ENCODE measurements at regions not wholly inside any gene's neighbourhood (a gene's known extent, or its start where the extent isn't known, plus 50 kb on each side); places are given as distances from the start of the nearest gene placed in this dataset.

- no peak for DNase-seq
- intact Hi-C loops (cut with micrococcal nuclease): no loop called here
- ATAC-seq: no peak
Observed at GRCh38 chr11:28992996-28993395, 884.8 kb downstream of the METTL15 start.

DNA sequence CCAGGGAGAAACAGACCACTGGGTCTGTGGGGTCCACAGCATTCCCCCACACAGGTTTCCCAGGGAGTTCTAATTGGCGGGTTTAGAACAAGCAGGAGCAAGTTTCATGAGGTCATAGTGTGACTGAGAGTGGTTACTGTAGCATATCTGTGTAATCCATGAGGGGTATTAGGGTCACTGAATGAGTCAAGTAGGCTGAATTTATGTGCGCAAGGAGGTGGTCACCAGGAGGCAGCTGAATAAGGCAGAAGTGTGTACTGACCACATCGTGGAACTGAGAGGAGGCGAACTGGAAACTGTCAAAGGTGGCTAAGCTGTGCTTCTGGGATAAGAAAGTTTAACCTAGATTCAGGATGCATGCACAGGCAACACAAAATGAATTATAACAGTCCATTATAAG is 876.0 kb downstream of the METTL15 start:
- intact Hi-C loops (cut with micrococcal nuclease): no loop called here
- no peak for ATAC-seq
- DNase-seq: no peak

- intact Hi-C loops (cut with micrococcal nuclease): no loop called here
- DNase-seq (no peak), ATAC-seq (no peak)
Observed at GRCh38 chr11:28983780-28984179, 875.6 kb downstream of the METTL15 start.

DNA sequence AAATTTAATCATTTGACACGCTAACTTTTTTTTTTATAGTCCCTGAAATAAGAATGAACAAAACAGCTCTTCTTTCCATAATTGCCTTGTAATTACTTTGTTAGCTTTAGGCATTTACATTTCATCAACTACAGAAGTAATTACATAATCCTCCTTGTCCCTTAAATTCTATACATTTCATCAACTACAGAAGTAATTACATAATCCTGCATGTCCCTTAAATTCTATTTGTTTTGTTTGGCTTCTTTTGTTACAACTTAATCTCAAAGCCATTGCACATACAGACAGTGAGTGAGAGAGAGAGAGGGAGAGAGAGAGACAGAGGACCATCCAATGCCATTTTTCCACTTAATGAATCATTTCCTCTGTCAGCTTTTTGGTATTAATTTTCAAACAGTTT is 873.2 kb downstream of the METTL15 start:
- DNase-seq (no peak), ATAC-seq (no peak)
- intact Hi-C loops (cut with micrococcal nuclease): no loop called here

- ATAC-seq (no peak), DNase-seq (no peak)
- intact Hi-C loops (cut with micrococcal nuclease): no loop called here
Observed at GRCh38 chr11:28976801-28977145, 868.6 kb downstream of the METTL15 start.

- DNase-seq: no peak
- ATAC-seq: no peak
- intact Hi-C loops (cut with micrococcal nuclease): no loop called here
Observed at GRCh38 chr11:28976012-28976800, 868.0 kb downstream of the METTL15 start.

DNA sequence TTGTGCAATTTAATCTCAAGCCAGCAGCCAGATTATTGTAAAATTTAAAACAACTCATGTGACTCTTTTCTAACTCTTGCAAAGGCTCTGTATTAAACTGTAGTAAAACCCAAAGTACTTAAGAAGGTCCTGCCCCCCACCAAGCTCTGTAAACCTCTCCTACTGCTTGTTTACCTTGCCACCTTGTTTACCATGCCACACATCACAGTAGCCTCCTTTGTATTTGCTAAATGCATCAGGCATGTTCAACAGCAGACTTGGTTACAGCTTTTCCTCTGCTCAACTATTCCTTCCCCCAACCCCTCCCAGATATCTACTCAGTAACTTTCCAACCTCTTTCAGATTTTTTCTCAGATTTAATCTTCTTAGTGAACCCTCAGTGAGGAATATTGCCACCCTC is 861.6 kb downstream of the METTL15 start:
- ATAC-seq: no peak
- no peak for DNase-seq
- intact Hi-C loops (cut with micrococcal nuclease): no loop called here

DNA sequence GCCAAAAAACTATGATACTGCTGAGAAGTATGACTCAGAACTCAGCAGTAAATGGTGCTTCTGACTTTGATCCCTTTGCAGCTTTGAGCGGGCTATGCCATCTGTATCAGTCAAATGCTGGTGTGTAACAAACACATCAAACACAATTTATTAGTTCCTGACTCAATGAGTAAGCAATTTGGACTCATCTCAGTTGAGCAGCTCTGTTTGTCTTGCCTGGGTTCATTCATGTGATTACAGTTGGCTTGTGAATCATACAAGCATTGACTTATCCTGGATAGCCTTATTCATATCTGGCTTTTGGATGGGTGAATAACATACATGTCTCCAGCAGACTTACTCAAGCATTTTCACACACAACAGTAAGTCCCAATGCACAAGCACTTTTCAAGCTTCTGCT is 858.8 kb downstream of the METTL15 start:
- DNase-seq (no peak), ATAC-seq (no peak)
- intact Hi-C loops (cut with micrococcal nuclease): no loop called here

- intact Hi-C loops (cut with micrococcal nuclease): no loop called here
- no peak for DNase-seq
- no peak for ATAC-seq
Observed at GRCh38 chr11:28965819-28966218, 857.6 kb downstream of the METTL15 start.

- intact Hi-C loops (cut with micrococcal nuclease): no loop called here
- ATAC-seq (no peak), DNase-seq (no peak)
Observed at GRCh38 chr11:28964811-28965210, 856.6 kb downstream of the METTL15 start.

DNA sequence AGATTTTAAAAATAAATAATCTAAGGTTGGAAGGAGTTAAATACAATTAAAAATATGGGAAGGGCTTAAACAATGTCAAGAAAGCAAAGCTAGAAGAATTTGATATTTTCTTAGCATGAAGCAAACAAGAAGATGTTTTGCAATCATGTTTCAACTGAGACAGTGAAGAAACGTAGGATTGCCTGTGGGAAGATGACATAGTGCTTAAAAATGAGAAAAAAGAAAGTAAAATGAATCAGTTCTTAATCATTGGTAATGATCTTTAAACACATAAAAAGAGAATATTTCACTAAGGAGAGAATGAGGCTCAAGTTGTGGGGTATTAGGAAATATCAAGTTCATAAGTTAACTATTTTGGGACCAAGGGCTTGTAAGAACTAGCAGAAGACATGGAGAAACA is 855.0 kb downstream of the METTL15 start:
- no peak for ATAC-seq
- intact Hi-C loops (cut with micrococcal nuclease): no loop called here
- DNase-seq: no peak

DNA sequence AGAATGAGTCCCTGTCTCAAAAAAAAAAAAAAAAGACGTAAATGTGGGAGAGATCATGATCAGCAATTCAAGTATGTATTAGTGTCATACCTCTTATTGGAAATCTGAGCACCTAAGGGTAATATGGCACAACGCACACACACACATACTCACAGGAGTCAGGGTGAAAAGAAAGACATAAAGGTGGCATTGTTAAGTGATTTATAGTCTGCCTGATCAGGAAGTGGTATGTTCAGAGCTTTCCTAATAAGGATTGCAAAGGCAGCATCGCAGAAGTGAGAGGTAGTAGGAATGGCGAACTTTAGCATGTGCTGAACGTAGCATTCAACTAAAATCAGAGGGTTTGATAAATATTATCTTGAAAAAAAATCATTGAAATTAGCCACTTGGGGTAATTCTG is 854.3 kb downstream of the METTL15 start:
- intact Hi-C loops (cut with micrococcal nuclease): no loop called here
- DNase-seq (no peak), ATAC-seq (no peak)

GRCh38 chr11:28961726-28962125 is 853.5 kb downstream of the METTL15 start:
- ATAC-seq (no peak), DNase-seq (no peak)
- intact Hi-C loops (cut with micrococcal nuclease): loop anchor here (2.0 kb wide), 1 partner anchor 25 kb away; no protein-coding TSS in a partner anchor

GRCh38 chr11:28956446-28956845 is 848.3 kb downstream of the METTL15 start:
- ATAC-seq (no peak), DNase-seq (no peak)
- intact Hi-C loops (cut with micrococcal nuclease): no loop called here

DNA sequence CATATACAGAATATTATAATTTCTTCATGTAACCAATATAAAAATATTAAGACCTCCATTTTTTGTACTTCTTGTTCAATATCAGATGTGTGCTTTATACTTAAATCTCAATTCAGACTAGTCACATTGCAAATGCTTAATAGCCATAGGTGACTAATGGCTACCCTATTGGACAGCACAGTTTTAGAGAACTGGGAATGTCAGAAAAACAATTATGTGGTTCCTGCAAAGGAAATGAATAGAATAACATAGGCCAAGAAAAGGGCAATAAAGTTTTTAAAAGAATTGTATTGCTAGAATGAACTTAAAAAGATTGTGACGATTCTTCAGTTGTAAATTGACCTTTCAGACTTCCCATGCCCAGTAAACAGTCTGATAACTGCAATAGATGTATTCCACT is 843.0 kb downstream of the METTL15 start:
- ATAC-seq: no peak
- no peak for DNase-seq
- intact Hi-C loops (cut with micrococcal nuclease): no loop called here

DNA sequence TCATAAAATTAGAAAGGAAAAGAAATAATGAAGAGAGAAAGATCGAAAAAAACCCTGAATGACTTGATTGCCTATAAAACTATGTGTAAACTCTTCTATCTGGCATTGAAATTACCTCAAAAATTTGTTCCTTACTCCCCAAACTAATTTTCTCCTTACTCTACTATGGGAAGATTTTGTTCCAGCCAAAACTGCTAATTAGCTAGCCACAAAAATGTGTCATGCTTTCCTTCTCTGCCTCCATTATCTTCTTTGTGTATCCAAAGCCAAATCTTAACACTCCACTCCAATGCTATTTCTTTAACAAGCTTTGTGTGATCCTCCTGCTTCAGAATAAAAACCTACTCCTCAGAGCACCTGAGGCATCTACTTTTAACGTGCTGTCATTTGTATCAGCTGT is 831.2 kb downstream of the METTL15 start:
- no peak for ATAC-seq

GRCh38 chr11:28938091-28938490 is 829.9 kb downstream of the METTL15 start:
- ATAC-seq (no peak), DNase-seq (no peak)
- intact Hi-C loops (cut with micrococcal nuclease): no loop called here

More for the DNA sequence above, 831.2 kb downstream of the METTL15 start:
- intact Hi-C loops (cut with micrococcal nuclease): no loop called here
- no peak for DNase-seq

DNA sequence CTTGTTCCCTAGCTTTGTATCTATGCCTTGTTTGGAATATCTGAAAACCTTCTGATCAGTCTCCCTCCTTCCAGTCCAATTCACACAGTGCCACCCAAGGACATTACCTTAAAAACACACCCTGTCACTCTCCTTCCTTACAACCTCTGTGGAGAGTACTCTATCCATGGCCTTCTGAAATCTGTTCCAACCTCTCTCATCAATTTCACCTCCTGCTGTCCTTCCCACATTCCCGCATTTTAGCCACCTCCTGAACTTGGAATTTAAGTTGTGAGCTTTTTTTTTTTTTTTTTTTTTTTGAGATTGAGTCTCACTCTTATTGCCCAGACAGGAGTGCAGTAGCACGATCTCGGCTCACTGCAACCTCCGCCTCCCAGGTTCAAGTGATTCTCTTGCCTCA is 824.8 kb downstream of the METTL15 start:
- intact Hi-C loops (cut with micrococcal nuclease): no loop called here
- ATAC-seq: no peak
- DNase-seq: no peak

GRCh38 chr11:28924004-28924403 is 815.8 kb downstream of the METTL15 start:
- intact Hi-C loops (cut with micrococcal nuclease): no loop called here
- ATAC-seq (no peak), DNase-seq (no peak)

DNA sequence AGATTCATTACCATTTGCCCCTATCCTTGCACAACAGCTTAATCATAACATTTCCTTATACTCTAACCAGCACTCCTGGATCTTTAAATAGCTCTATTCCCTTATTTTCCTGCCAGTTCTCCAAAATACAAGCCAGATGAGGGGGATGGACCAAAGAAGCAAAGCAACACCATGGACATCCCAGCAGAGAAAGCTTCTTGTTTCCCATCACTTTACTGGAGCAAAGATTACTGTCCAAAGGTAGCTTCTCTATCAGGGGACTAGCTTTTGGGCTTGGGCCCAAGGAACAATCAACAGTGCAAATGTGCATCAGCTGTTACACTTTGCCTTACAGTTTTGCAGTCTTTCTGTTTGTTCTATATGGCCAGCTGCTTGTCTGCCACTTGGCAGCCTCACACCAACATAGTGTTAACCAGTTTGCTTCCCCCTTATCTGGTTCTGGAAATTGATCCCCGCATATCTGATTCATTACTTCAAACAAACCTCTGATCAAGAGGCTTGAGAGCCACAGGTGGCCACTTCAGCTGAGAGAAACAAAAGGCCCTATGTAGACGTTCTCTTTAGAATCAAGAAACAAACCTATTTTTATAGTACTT is 814.3 kb downstream of the METTL15 start:
- intact Hi-C loops (cut with micrococcal nuclease): no loop called here
- DNase-seq: no peak
- no peak for ATAC-seq

DNA sequence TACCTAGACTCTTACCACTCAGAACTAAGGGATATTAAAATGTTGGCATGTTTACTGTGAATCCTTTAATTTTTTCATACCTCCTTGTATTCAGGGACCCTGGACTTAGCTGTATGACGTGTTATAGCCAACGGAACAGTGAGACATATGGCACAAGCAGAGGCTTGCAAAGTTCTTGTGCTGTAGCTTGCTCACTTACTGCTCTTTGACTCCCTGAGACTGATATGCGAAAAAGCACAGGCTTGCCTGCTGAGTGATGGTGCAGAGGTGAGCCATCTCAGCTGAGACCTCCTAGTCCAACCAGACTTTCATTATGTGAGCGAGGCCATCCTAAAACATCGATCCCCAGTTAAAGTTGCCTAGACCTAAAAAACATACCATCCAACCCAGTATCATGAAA is 811.0 kb downstream of the METTL15 start:
- intact Hi-C loops (cut with micrococcal nuclease): no loop called here

More for the DNA sequence above, 811.0 kb downstream of the METTL15 start:
- ATAC-seq: no peak
- no peak for DNase-seq

All from left ventricle myocardium superior (tissue), 1 donor.